Smooth muscle cell (in vitro differentiated cells): ENCODE measurements at regions not wholly inside any gene's neighbourhood (a gene's known extent, or its start where the extent isn't known, plus 50 kb on each side); places are given as distances from the start of the nearest gene placed in this dataset.

Source experiments
- DNase-seq: peaks from one replicate; lab custom pipeline; 2025; ENCODE audit not compliant: unreplicated experiment; lab: John Stamatoyannopoulos, UW
- H2AFZ ChIP-seq: fragments of 200-600 bp; sonication (generic); 2 replicates; pipeline ENCODE4 v1.6.0; 2016; ENCODE audit warnings: antibody characterized with exemption, low read depth, mild to moderate bottlenecking
- H3F3A ChIP-seq: fragments of 200-600 bp; sonication (generic); 2 replicates; pipeline ENCODE4 v1.6.0; 2017; ENCODE audit warnings: antibody characterized with exemption, low read depth
- H3K27ac ChIP-seq: fragments of 200-600 bp; sonication (generic); 2 replicates; pipeline ENCODE4 v1.5.1; 2016; ENCODE audit warnings: low read depth, mild to moderate bottlenecking
- H3K27me3 ChIP-seq: fragments of 200-600 bp; sonication (generic); 2 replicates; pipeline ENCODE4 v1.6.1; 2016; ENCODE audit warnings: low read depth, mild to moderate bottlenecking
- H3K36me3 ChIP-seq: fragments of 200-600 bp; sonication (generic); 2 replicates; pipeline ENCODE4 v1.5.1; 2016; ENCODE audit warnings: low read depth
- H3K4me1 ChIP-seq: fragments of 200-600 bp; sonication (generic); 2 replicates; pipeline ENCODE4 v1.5.1; 2016; ENCODE audit warnings: low read depth
- H3K4me2 ChIP-seq: fragments of 200-600 bp; sonication (generic); 2 replicates; pipeline ENCODE4 v1.6.0; 2016; ENCODE audit warnings: mild to moderate bottlenecking
- H3K4me3 ChIP-seq: fragments of 200-600 bp; sonication (generic); 2 replicates; pipeline ENCODE4 v1.5.1; 2016; ENCODE audit warnings: mild to moderate bottlenecking
- H3K79me2 ChIP-seq: fragments of 200-600 bp; sonication (generic); 2 replicates; pipeline ENCODE4 v1.6.0; 2016; ENCODE audit warnings: low read depth, mild to moderate bottlenecking
- H3K9ac ChIP-seq: fragments of 200-600 bp; sonication (generic); 2 replicates; pipeline ENCODE4 v1.6.0; 2016; ENCODE audit warnings: low read depth
- H3K9me3 ChIP-seq: fragments of 200-600 bp; sonication (generic); replicated peaks from 2 replicates; pipeline ENCODE4 v1.5.1; 2016; ENCODE audit warnings: low read depth
- H4K20me1 ChIP-seq: fragments of 200-600 bp; sonication (generic); 2 replicates; pipeline ENCODE4 v1.6.0; 2016; ENCODE audit warnings: low read depth
- CTCF ChIP-seq: fragments of 200-600 bp; sonication (generic); IDR thresholded peaks from 2 replicates; pipeline ENCODE4 v1.5.1; 2017; ENCODE audit warnings: borderline replicate concordance, mild to moderate bottlenecking, antibody characterized with exemption; ENCODE audit not compliant: insufficient read depth, poor library complexity, severe bottlenecking
- WGBS: methylation state at CpG from one replicate; pipeline ENCODE4 v1.1.7; 2016; ENCODE audit warnings: low lambda C conversion rate; 5-methylcytosine and 5-hydroxymethylcytosine counted together

- TF ChIP-seq CTCF: no peak
- H4K20me1 ChIP-seq: no peaks in the 10 kb centered on the region
- H3K9ac ChIP-seq: no peak overlapping the region
- H3F3A ChIP-seq: no peaks in the 10 kb centered on the region
- H3K27me3 ChIP-seq: no peaks in the 10 kb centered on the region
- no peak overlapping the region for H2AFZ ChIP-seq
- no peaks in the 10 kb centered on the region for H3K79me2 ChIP-seq
- no peaks in the 10 kb centered on the region for H3K9me3 ChIP-seq
- no peak overlapping the region for H3K4me3 ChIP-seq
- peaks cover 8% of the 10 kb centered on the region for H3K4me1 ChIP-seq
- no peaks in the 10 kb centered on the region for H3K36me3 ChIP-seq
- 71% methylated on average over 4 of the region's 4 CpGs for WGBS
- DNase-seq: no peak
- H3K4me2 ChIP-seq: no peak overlapping the region
- no peak overlapping the region for H3K27ac ChIP-seq
Measured at GRCh38 chr10:59006511-59007306, 169.7 kb upstream of the PHYHIPL start.

- no peak overlapping the region for H3K9ac ChIP-seq
- 77% methylated on average over 3 of the region's 3 CpGs for WGBS
- H3K27me3 ChIP-seq: no peaks in the 10 kb centered on the region
- H2AFZ ChIP-seq: no peak overlapping the region
- no peaks in the 10 kb centered on the region for H3K9me3 ChIP-seq
- no peaks in the 10 kb centered on the region for H4K20me1 ChIP-seq
- no peaks in the 10 kb centered on the region for H3K36me3 ChIP-seq
- no peak overlapping the region for H3K27ac ChIP-seq
- TF ChIP-seq CTCF: no peak
- no peaks in the 10 kb centered on the region for H3K79me2 ChIP-seq
- peaks cover 8% of the 10 kb centered on the region for H3K4me1 ChIP-seq
- no peak overlapping the region for H3K4me2 ChIP-seq
- DNase-seq: no peak
- H3F3A ChIP-seq: no peaks in the 10 kb centered on the region
- H3K4me3 ChIP-seq: no peak overlapping the region
Measured at GRCh38 chr10:59007307-59008025, 169.0 kb upstream of the PHYHIPL start.

GRCh38 chr10:59008452-59008851 lies 168.0 kb upstream of the PHYHIPL start:
- Histone ChIP-seq H3K4me3 (no peak overlapping the region), H3K27me3 (no peaks in the 10 kb centered on the region), H3K79me2 (no peaks in the 10 kb centered on the region), H3K36me3 (no peaks in the 10 kb centered on the region), H3K4me1 (peaks cover 8% of the 10 kb centered on the region), H3K27ac (no peak overlapping the region), H2AFZ (no peak overlapping the region), H3K9ac (no peak overlapping the region), H4K20me1 (no peaks in the 10 kb centered on the region), H3F3A (no peaks in the 10 kb centered on the region), H3K9me3 (no peaks in the 10 kb centered on the region), H3K4me2 (no peak overlapping the region)
- TF ChIP-seq CTCF: no peak
- DNase-seq: no peak
- 83% methylated on average over 1 of the region's 1 CpG for WGBS
